Upper lobe of right lung (tissue), 1 donor: ENCODE measurements at regions not wholly inside any gene's neighbourhood (a gene's known extent, or its start where the extent isn't known, plus 50 kb on each side); places are given as distances from the start of the nearest gene placed in this dataset.

Experiments
- ATAC-seq: fragments of 200-7000 bp; cut with Tn5 transposase; one replicate; pipeline ENCODE4 v1.9.1; 2020; ENCODE audit warnings: mild to moderate bottlenecking, moderate library complexity
- DNase-seq: peaks from one replicate; pipeline ENCODE4 v3.0.0-alpha.2; 2020
- H3K27ac ChIP-seq: fragments of 200-600 bp; one replicate; pipeline ENCODE4 v1.8.0; 2022
- H3K27me3 ChIP-seq: fragments of 200-600 bp; one replicate; pipeline ENCODE4 v1.8.0; 2022; ENCODE audit warnings: mild to moderate bottlenecking
- H3K36me3 ChIP-seq: fragments of 200-600 bp; one replicate; pipeline ENCODE4 v1.8.0; 2022
- H3K4me1 ChIP-seq: fragments of 200-600 bp; one replicate; pipeline ENCODE4 v1.8.0; 2022
- H3K4me3 ChIP-seq: fragments of 200-600 bp; one replicate; pipeline ENCODE4 v1.8.0; 2022; ENCODE audit warnings: mild to moderate bottlenecking
- H3K9me3 ChIP-seq: fragments of 200-600 bp; one replicate; pipeline ENCODE4 v1.8.0; 2022
- CTCF ChIP-seq: fragments of 200-600 bp; IDR thresholded peaks from one replicate; pipeline ENCODE4 v1.8.0; 2022; ENCODE audit warnings: antibody characterized with exemption
- intact Hi-C: fragments of 100-400 bp; cut with DNase I; formaldehyde crosslinking; loops from one replicate; pipeline ENCODE4 v1.11.0; 2022
- donor health status: DM: no; HTN: yes; CAD: no; lungs with severe emphysema.

GRCh38 chr1:47617381-47618221 is 179.8 kb downstream of the FOXD2 start:
- Histone ChIP-seq H3K27ac (no peak overlapping the region), H3K36me3 (no peaks in the 10 kb centered on the region), H3K4me3 (no peak overlapping the region), H3K4me1 (no peaks in the 10 kb centered on the region), H3K27me3 (no peaks in the 10 kb centered on the region), H3K9me3 (no peaks in the 10 kb centered on the region)
- DNase-seq (no peak), ATAC-seq (no peak)
- intact Hi-C loops = no loop called here
- no peak for TF ChIP-seq CTCF

GRCh38 chr1:47618222-47618720 is 180.4 kb downstream of the FOXD2 start:
- no peak overlapping the region for H3K4me3 ChIP-seq
- intact Hi-C loops = no loop called here
- H3K27ac ChIP-seq = no peak overlapping the region
- DNase-seq = no peak
- ATAC-seq = no peak
- no peaks in the 10 kb centered on the region for H3K9me3 ChIP-seq
- H3K4me1 ChIP-seq = no peaks in the 10 kb centered on the region
- no peak for TF ChIP-seq CTCF
- no peaks in the 10 kb centered on the region for H3K27me3 ChIP-seq
- no peaks in the 10 kb centered on the region for H3K36me3 ChIP-seq

- Histone ChIP-seq H3K27ac (no peak overlapping the region), H3K4me3 (no peak overlapping the region), H3K4me1 (no peaks in the 10 kb centered on the region), H3K9me3 (no peaks in the 10 kb centered on the region), H3K27me3 (no peaks in the 10 kb centered on the region), H3K36me3 (no peaks in the 10 kb centered on the region)
- ATAC-seq (no peak), DNase-seq (no peak)
- no peak for TF ChIP-seq CTCF
- intact Hi-C loops = no loop called here
Measured at GRCh38 chr1:47618830-47619229, 181.0 kb downstream of the FOXD2 start.

GRCh38 chr1:47621483-47621882 is 183.6 kb downstream of the FOXD2 start:
- H3K4me3 ChIP-seq = no peak overlapping the region
- no peaks in the 10 kb centered on the region for H3K4me1 ChIP-seq
- no peak for DNase-seq
- H3K27ac ChIP-seq = no peak overlapping the region
- no peaks in the 10 kb centered on the region for H3K27me3 ChIP-seq
- H3K36me3 ChIP-seq = no peaks in the 10 kb centered on the region
- H3K9me3 ChIP-seq = no peaks in the 10 kb centered on the region
- TF ChIP-seq CTCF = no peak
- ATAC-seq = no peak
- intact Hi-C loops = no loop called here

GRCh38 chr1:47621977-47622376 is 184.1 kb downstream of the FOXD2 start:
- H3K9me3 ChIP-seq = no peaks in the 10 kb centered on the region
- H3K4me3 ChIP-seq = no peak overlapping the region
- DNase-seq = no peak
- no peak for TF ChIP-seq CTCF
- H3K27ac ChIP-seq = no peak overlapping the region
- H3K4me1 ChIP-seq = no peaks in the 10 kb centered on the region
- H3K27me3 ChIP-seq = no peaks in the 10 kb centered on the region
- H3K36me3 ChIP-seq = no peaks in the 10 kb centered on the region
- intact Hi-C loops = no loop called here
- no peak for ATAC-seq
